Gastroesophageal sphincter (tissue), 4 donors: ENCODE measurements at regions not wholly inside any gene's neighbourhood (a gene's known extent, or its start where the extent isn't known, plus 50 kb on each side); places are given as distances from the start of the nearest gene placed in this dataset.

Source experiments
- ATAC-seq: fragments of 150-250 bp; one replicate; pipeline ENCODE4 v1.9.1; 2016; ENCODE audit warnings: mild to moderate bottlenecking, moderate library complexity
- H3K27ac ChIP-seq, 4 donors: fragments of 200-600 bp; sonication (generic) in 3 of 4; 1 replicate in 3 of 4; 2 replicates in 1 of 4; pipeline ENCODE4 v1.5.1; 2016 to 2019
- H3K27me3 ChIP-seq: fragments of 200-600 bp; sonication (generic); one replicate; pipeline ENCODE4 v1.5.1; 2019
- H3K36me3 ChIP-seq, 2 donors: fragments of 200-600 bp; sonication (generic); one replicate each; pipeline ENCODE4 v1.5.1; 2019; ENCODE audit warnings: control low read depth in 1 of 2
- H3K4me1 ChIP-seq, 3 donors: fragments of 200-600 bp; sonication (generic); 1 replicate in 2 of 3; 2 replicates in 1 of 3; pipeline ENCODE4 v1.5.1; 2016 to 2019; ENCODE audit warnings: control low read depth in 2 of 3
- H3K4me3 ChIP-seq, 2 donors: fragments of 200-600 bp; sonication (generic); one replicate each; pipeline ENCODE4 v1.5.1; 2019; ENCODE audit warnings: mild to moderate bottlenecking in 1 of 2, moderate library complexity in 1 of 2
- H3K9me3 ChIP-seq, 3 donors: fragments of 200-600 bp; sonication (generic); one replicate each; pipeline ENCODE4 v1.5.1; 2017 to 2019; ENCODE audit warnings: control low read depth in 2 of 3
- CTCF ChIP-seq, 4 experiments: fragments of 200-600 bp in 2 of 4; fragments of 450-650 bp in 2 of 4; sonication (generic) in 1 of 4; IDR thresholded peaks; one replicate each; pipeline ENCODE4 v1.5.1; 2017 to 2019; ENCODE audit warnings: antibody characterized with exemption in 4 of 4, mild to moderate bottlenecking in 2 of 4, moderate library complexity in 2 of 4
- EP300 ChIP-seq: sonication (generic); formaldehyde crosslinking; IDR thresholded peaks from one replicate; pipeline ENCODE4 v1.6.1; 2017; ENCODE audit warnings: antibody characterized with exemption, mild to moderate bottlenecking
- POLR2A ChIP-seq, 2 donors: fragments of 450-650 bp; IDR thresholded peaks; one replicate each; pipeline ENCODE4 v1.6.1; 2017; ENCODE audit warnings: antibody characterized with exemption in 2 of 2, mild to moderate bottlenecking in 2 of 2, moderate library complexity in 1 of 2
- POLR2AphosphoS5 ChIP-seq: sonication (generic); formaldehyde crosslinking; IDR thresholded peaks from one replicate; pipeline ENCODE4 v1.6.1; 2017; ENCODE audit warnings: antibody characterized with exemption
- WGBS, 2 donors: methylation state at CpG; one replicate each; pipeline ENCODE4 v1.1.5; 2018; ENCODE audit warnings: low coverage in 1 of 2; 5-methylcytosine and 5-hydroxymethylcytosine counted together

- peaks cover 7% of the 10 kb centered on the region for H3K27me3 ChIP-seq
- no peaks in the 10 kb centered on the region for H3K4me1 ChIP-seq
- ATAC-seq: no peak
- no peaks in the 10 kb centered on the region for H3K9me3 ChIP-seq
- no peaks in the 10 kb centered on the region for H3K36me3 ChIP-seq
- no peak overlapping the region for H3K4me3 ChIP-seq
- no peak for TF ChIP-seq POLR2A (IDR thresholded peaks at IDR 0.05)
- no peak for TF ChIP-seq EP300
- WGBS, 2 donors: 89 to 100% methylated on average over 1 to 2 of the region's 2 CpGs
- H3K27ac ChIP-seq: no peak overlapping the region
Observed at GRCh38 chr9:71592400-71592799, 175.9 kb downstream of the CEMIP2 start.

- Histone ChIP-seq H3K36me3 (no peaks in the 10 kb centered on the region), H3K4me1 (no peaks in the 10 kb centered on the region), H3K9me3 (no peaks in the 10 kb centered on the region), H3K4me3 (no peak overlapping the region), H3K27ac (no peak overlapping the region), H3K27me3 (peaks cover 7% of the 10 kb centered on the region)
- WGBS, 2 donors: 66 to 78% methylated on average over 3 of the region's 3 CpGs
- TF ChIP-seq POLR2A (IDR thresholded peaks at IDR 0.05): no peak
- no peak for ATAC-seq
Observed at GRCh38 chr9:71590362-71590761, 178.0 kb downstream of the CEMIP2 start.

- Histone ChIP-seq H3K27me3 (peaks cover 7% of the 10 kb centered on the region), H3K4me3 (no peak overlapping the region), H3K4me1 (no peaks in the 10 kb centered on the region), H3K27ac (no peak overlapping the region), H3K36me3 (no peaks in the 10 kb centered on the region), H3K9me3 (no peaks in the 10 kb centered on the region)
- TF ChIP-seq POLR2AphosphoS5: no peak
- no peak for TF ChIP-seq EP300
- TF ChIP-seq POLR2A (IDR thresholded peaks at IDR 0.05): no peak
- no peak for TF ChIP-seq CTCF (IDR thresholded peaks at IDR 0.05)
- ATAC-seq: no peak
- WGBS, 2 donors: 61 to 66% methylated on average over 3 to 6 of the region's 6 CpGs
Observed at GRCh38 chr9:71589612-71590011, 178.7 kb downstream of the CEMIP2 start.

- H3K27ac ChIP-seq: no peak overlapping the region
- no peak for ATAC-seq
- WGBS, 2 donors: 91 to 92% methylated on average over 3 to 5 of the region's 5 CpGs
- no peaks in the 10 kb centered on the region for H3K36me3 ChIP-seq
- no peaks in the 10 kb centered on the region for H3K9me3 ChIP-seq
- TF ChIP-seq POLR2A (IDR thresholded peaks at IDR 0.05) (no peak), POLR2AphosphoS5 (no peak), EP300 (no peak)
- H3K4me1 ChIP-seq: no peaks in the 10 kb centered on the region
- H3K27me3 ChIP-seq: no peaks in the 10 kb centered on the region
- no peak overlapping the region for H3K4me3 ChIP-seq
Observed at GRCh38 chr9:71587576-71588362, 180.5 kb downstream of the CEMIP2 start.

GRCh38 chr9:71583792-71584191 lies 184.5 kb downstream of the CEMIP2 start:
- H3K27me3 ChIP-seq: no peaks in the 10 kb centered on the region
- TF ChIP-seq POLR2A (IDR thresholded peaks at IDR 0.05): no peak
- no peak for TF ChIP-seq POLR2AphosphoS5
- TF ChIP-seq CTCF (IDR thresholded peaks at IDR 0.05): no peak
- TF ChIP-seq EP300: no peak
- no peaks in the 10 kb centered on the region for H3K9me3 ChIP-seq
- 9% methylated on average over 1 of the region's 1 CpG; no CpG with 5 or more reads in 1 of the 2 donors for WGBS, 2 donors
- H3K4me3 ChIP-seq: no peak overlapping the region
- ATAC-seq: no peak
- H3K4me1 ChIP-seq: no peaks in the 10 kb centered on the region
- no peaks in the 10 kb centered on the region for H3K36me3 ChIP-seq
- no peak overlapping the region for H3K27ac ChIP-seq

GRCh38 chr9:71582347-71582746 lies 186.0 kb downstream of the CEMIP2 start:
- Histone ChIP-seq H3K27ac (no peak overlapping the region), H3K36me3 (no peaks in the 10 kb centered on the region), H3K27me3 (no peaks in the 10 kb centered on the region), H3K4me1 (no peaks in the 10 kb centered on the region), H3K9me3 (no peaks in the 10 kb centered on the region), H3K4me3 (no peak overlapping the region)
- WGBS, 2 donors: 45 to 65% methylated on average over 2 of the region's 2 CpGs
- TF ChIP-seq EP300 (no peak), POLR2A (IDR thresholded peaks at IDR 0.05) (no peak), CTCF (IDR thresholded peaks at IDR 0.05) (no peak), POLR2AphosphoS5 (no peak)
- ATAC-seq: no peak
